GM19043 (cell line): ENCODE measurements at regions not wholly inside any gene's neighbourhood (a gene's known extent, or its start where the extent isn't known, plus 50 kb on each side); places are given as distances from the start of the nearest gene placed in this dataset.

Experiments
- ATAC-seq: cut with Tn5 transposase; IDR thresholded peaks from one replicate; pipeline ENCODE4 v1.9.1; 2021; ENCODE audit warnings: low read depth; ENCODE audit not compliant: unreplicated experiment

DNA sequence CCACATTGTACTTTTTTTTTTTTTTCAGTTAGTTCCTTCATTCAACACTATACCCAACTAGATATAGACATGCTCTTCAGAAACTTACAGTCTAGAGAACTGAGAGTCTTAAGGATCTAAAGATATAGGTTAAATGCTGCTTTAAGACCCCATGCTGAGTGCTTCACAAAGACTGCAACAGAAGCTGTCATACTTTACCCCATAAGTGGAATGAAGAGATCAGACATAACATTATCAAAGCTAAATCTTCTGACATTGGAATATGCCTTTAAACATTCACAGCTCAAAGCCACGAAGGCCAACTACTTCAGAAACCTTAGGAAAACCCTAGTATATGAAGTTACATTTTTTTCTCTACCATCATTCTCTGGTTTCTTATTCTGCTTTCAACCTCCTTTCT, 666.4 kb downstream of the KCNT2 start:
- no peak for ATAC-seq

GRCh38 chr1:195941314-195941713, 666.9 kb downstream of the KCNT2 start:
- no peak for ATAC-seq

GRCh38 chr1:195939844-195940243, 668.4 kb downstream of the KCNT2 start:
- no peak for ATAC-seq

- ATAC-seq: no peak
Observed at GRCh38 chr1:195934817-195935553, 673.3 kb downstream of the KCNT2 start.

GRCh38 chr1:195933835-195934234, 674.4 kb downstream of the KCNT2 start:
- no peak for ATAC-seq

- no peak for ATAC-seq
Observed at GRCh38 chr1:195915826-195916225, 692.4 kb downstream of the KCNT2 start.

DNA sequence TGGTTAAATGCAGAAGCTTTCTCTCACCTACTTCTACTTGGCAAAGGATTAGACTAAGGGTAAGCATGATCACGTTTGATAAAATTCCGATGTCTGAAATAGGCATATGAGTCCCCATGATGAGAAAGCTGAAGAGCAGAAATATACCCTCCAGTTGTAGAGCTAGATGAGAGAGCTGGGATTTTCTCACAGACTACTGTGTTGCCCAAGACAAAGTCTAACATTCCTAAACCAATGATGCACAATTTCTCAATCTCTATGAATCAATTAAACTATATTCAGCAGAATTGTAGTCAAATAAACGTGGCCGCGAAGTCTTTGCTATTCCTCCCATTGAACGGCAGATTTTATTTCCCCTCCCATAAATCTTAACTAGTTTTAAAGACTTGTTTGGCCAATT, 699.2 kb downstream of the KCNT2 start:
- ATAC-seq: no peak

GRCh38 chr1:195908121-195908520, 700.1 kb downstream of the KCNT2 start:
- ATAC-seq: no peak

DNA sequence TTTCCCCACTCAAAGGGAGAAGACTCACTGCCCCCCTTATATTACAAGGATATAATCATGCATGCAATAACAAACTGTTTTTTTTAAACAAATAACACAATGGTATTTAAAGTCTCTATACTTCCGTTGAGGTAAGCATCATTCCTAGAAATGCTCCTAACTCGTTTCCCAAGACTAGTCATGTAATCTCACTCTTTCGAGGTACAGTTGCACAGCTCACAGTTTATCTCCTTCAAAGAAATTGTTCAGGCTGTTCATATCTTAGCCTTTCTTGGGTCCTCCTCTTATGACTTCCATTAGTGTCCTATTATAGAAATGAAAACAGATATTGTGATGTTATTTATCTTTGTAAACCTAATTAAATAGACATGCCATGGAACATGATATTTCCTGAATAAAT, 705.0 kb downstream of the KCNT2 start:
- no peak for ATAC-seq

GRCh38 chr1:195902779-195903178, 705.5 kb downstream of the KCNT2 start:
- no peak for ATAC-seq

DNA sequence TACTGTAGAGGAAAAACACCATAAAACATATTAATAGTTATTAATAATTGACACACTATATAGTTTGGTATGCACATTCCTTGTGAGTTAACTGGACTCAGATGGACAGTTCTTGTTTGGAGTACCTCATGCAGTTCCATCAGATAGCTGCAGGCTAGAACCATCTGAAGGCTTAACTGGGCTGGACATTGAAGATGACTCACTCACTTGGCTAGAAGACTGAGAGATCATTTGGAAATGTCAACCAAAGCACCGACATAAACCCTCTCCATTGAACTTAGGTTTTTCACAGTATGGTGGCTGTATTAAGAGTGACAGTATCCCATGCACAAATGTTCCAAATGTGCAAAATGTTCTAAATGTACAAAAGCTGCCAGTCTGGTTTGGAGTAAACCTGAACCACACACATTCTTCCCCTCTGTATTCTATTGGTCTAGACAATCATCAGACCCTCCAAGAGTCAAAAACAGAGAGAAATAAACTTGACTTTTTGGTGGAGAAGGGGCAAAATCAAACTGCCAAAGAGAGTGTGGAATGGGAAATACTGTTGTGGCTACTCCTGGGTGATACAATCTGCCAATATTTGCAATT, 708.4 kb downstream of the KCNT2 start:
- ATAC-seq: no peak

DNA sequence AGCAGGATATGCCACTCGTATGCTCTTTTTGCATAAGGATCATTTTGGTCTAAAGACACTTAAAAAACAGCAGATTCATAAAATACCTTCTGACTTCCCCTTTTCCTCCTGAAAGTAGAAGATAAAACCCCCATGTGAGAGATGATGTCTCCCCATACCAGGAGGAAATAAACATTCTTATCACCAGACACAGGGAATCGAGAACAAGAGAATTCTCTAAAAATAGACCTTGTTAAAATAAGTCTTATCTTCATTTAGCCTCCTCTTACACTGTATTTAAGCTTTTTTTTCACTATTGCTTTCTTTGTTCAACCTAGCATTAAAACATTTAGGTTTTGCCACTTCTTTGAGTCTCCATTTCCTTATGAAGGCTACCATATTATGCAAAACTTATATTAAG, 709.3 kb downstream of the KCNT2 start:
- ATAC-seq: no peak

DNA sequence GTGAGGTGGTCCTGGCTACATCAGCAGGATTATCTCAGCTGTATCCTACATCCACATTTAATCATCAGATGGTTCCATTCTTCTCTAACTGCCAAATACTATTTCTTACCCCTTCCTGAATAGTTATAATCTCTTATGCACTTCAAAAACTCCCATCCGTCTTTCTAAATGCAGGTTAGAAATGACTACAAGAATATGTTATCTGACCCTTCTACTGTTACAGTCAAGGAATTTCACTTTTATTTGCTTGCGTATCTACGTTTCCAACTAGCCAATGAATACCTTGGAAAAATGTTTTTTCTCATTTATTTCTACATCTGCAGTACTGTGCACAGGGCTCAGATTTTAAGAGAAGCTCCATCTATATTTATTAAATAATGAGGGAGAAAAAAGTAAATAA, 709.9 kb downstream of the KCNT2 start:
- ATAC-seq: no peak

GRCh38 chr1:195897076-195897475, 711.2 kb downstream of the KCNT2 start:
- no peak for ATAC-seq

- ATAC-seq: no peak
Observed at GRCh38 chr1:195894411-195894810, 713.8 kb downstream of the KCNT2 start.

GRCh38 chr1:195886000-195886399, 722.2 kb downstream of the KCNT2 start:
- no peak for ATAC-seq

DNA sequence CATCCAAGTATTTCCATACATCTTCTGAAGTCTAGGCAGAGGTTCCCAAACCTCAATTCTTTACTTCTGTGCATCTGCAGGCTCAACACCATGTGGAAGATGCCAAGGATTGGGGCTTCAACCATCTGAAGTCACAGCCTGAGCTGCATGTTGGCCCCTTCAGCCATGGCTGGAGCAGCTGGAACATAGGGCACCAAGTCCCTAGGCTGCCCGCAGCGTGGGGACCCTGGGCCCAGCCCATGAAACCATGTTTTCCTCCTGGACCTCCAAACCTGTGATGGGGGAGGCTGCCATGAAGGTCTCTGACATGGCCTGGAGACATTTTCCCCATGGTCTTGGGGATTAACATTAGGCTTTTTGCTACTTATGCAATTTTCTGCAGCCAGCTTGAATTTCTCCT, 729.8 kb downstream of the KCNT2 start:
- ATAC-seq: no peak

- no peak for ATAC-seq
Observed at GRCh38 chr1:195876792-195877191, 731.4 kb downstream of the KCNT2 start.

GRCh38 chr1:195872376-195872775, 735.9 kb downstream of the KCNT2 start:
- no peak for ATAC-seq

- no peak for ATAC-seq
Observed at GRCh38 chr1:195867638-195868037, 740.6 kb downstream of the KCNT2 start.

- no peak for ATAC-seq
Observed at GRCh38 chr1:195866781-195867222, 741.4 kb downstream of the KCNT2 start.

DNA sequence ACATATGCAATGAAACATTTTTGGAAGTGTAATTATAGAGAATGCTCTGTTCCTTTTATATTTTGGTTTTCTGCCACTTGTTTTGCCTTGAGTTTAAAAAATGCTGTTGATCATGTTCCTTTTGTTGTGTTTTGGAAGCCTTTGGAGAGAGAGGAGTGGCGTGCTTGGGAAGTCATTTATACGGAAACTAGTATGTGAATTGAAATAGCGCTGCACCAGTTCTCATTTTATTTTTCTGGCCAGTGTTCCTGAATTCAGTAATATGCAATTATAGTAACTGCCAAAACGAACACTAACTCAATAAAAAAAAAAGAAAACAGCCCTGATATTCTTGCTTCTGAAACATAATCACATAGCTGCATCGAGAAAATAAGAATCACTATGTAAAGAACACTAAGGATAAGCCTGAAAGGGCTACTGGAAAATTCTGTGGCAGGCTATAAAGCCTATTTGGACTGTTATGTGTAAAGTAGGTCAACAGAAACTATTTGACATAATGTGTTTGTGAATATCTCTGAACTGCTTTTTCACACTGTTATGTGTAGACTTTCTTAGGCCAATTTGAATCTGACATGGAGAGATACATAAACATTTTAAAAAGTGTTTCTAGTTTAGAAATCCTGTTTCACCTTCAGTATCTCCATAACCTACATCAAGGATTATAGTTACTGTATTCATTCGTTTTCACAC, 742.0 kb downstream of the KCNT2 start:
- no peak for ATAC-seq
